ENCODE measurements at regions not wholly inside any gene's neighbourhood (a gene's known extent, or its start where the extent isn't known, plus 50 kb on each side); places are given as distances from the start of the nearest gene placed in this dataset.
"Not testable (repeated sequence)": the region's sequence is repeated elsewhere in the genome, so short reads cannot be mapped to it uniquely, and the experiment has no call there.

DNA sequence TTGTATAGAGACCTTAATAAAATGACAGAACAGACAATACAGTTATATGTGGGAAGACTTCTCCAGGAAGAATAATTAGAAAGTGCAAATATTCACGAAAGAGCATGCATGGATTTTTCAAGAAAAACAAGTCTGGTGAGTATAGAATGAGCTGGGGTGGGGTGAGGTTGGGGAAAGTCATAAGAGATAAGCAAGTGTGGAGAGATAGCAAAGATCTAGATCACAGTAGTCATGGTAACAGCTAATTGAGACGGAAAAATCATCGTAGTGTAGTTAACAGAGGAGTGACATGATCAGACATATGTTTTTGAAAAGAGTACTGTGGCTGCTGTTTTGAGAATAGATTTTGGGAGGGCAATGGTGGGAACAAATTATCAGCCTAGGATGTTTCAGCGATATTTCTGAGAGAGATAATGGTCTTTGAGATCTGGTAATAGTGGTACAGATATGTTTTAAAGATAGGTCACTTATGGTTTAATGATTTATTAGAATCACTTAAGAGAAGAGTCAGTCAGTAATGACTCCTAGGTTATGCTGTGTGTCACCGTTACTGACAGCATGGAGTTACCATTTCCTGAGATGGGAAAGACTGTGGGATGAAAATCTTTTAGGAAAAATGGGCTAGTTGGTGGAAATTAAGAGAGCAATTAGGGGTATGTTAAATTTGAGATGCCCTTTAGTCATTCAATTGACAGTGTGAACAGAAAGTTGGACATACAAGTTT lies 248.5 kb upstream of the SLC8A1 start:
- Mint-ChIP-seq H3K9me3 (ENCODE audit: unreplicated experiment) (no peaks in the 10 kb centered on the region), H3K4me1 (ENCODE audit: low read depth, unreplicated experiment) (no peaks in the 10 kb centered on the region), H3K4me3 (ENCODE audit: unreplicated experiment) (no peak overlapping the region), H3K27me3 (ENCODE audit: low read depth, unreplicated experiment) (no peaks in the 10 kb centered on the region), H3K27ac (ENCODE audit: unreplicated experiment) (no peak overlapping the region), H3K36me3 (ENCODE audit: low read depth, unreplicated experiment) (no peaks in the 10 kb centered on the region)
- Histone ChIP-seq H3K27me3 (ENCODE audit: insufficient read depth, low read length) (no peaks in the 10 kb centered on the region), H4K20me1 (ENCODE audit: insufficient read depth, low read length) (no peaks in the 10 kb centered on the region), H3K4me3 (ENCODE audit: insufficient read depth, low read depth, low read length) (no peak overlapping the region), H3K9me3 (ENCODE audit: insufficient read depth, low read depth, low read length) (no peaks in the 10 kb centered on the region), H3K79me2 (ENCODE audit: insufficient read depth, low read length) (no peaks in the 10 kb centered on the region), H3K4me1 (ENCODE audit: insufficient read depth, low read length) (no peaks in the 10 kb centered on the region), H3K9ac (ENCODE audit: low read length) (no peak overlapping the region), H3K4me2 (ENCODE audit: low read length) (no peak overlapping the region), H3K27ac (ENCODE audit: low read depth, low read length) (no peak overlapping the region), H3K36me3 (ENCODE audit: insufficient read depth, low read length) (no peaks in the 10 kb centered on the region), H2AFZ (ENCODE audit: low read depth, low read length) (no peak overlapping the region)
- FAIRE-seq (no peak), DNase-seq (ENCODE audit: low read depth) (no peak)
- no peak for TF ChIP-seq EZH2 (IDR thresholded peaks at IDR 0.05; ENCODE audit: insufficient read depth, low read length)
- TF ChIP-seq, protein P1, sequence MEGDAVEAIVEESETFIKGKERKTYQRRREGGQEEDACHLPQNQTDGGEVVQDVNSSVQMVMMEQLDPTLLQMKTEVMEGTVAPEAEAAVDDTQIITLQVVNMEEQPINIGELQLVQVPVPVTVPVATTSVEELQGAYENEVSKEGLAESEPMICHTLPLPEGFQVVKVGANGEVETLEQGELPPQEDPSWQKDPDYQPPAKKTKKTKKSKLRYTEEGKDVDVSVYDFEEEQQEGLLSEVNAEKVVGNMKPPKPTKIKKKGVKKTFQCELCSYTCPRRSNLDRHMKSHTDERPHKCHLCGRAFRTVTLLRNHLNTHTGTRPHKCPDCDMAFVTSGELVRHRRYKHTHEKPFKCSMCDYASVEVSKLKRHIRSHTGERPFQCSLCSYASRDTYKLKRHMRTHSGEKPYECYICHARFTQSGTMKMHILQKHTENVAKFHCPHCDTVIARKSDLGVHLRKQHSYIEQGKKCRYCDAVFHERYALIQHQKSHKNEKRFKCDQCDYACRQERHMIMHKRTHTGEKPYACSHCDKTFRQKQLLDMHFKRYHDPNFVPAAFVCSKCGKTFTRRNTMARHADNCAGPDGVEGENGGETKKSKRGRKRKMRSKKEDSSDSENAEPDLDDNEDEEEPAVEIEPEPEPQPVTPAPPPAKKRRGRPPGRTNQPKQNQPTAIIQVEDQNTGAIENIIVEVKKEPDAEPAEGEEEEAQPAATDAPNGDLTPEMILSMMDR (IDR thresholded peaks at IDR 0.05; ENCODE audit: insufficient read depth, low read depth, low read length), result no peak

DNA sequence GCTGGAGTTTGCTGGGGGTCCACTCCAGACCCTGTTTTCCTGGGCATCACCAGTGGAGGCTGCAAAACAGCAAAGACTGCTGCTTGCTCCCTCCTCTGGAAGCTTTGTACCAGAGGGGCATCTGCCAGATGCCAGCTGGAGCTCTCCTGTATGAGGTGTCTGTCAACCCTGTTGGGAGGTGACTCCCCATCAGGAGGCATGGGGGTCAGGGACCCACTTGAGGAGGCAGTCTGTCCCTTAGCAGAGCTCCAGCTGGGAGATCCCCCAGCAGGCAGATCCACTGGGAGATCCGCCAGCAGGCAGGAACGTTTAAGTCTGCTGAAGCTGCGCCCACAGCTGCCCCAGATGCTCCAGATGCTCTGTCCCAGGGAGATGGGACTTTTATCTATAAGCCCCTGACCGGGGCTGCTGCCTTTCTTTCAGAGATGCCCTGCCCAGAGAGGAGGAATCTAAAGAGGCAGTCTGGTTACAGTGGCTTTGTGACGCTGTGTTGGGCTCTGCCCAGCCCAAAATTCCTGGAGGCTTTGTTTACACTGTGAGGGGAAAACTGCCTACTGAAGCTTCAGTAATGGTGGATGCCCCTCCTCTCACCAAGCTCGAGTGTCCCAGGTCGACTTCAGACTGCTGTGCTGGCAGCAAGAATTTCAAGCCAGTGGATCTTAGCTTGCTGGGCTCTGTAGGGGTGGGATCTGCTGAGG lies 260.5 kb upstream of the SLC8A1 start:
- not testable (repeated sequence) for H3K36me3 ChIP-seq (ENCODE audit: insufficient read depth, low read length); H3K4me1 ChIP-seq (ENCODE audit: insufficient read depth, low read length); H3K9ac ChIP-seq (ENCODE audit: low read length); H3K4me3 ChIP-seq (ENCODE audit: insufficient read depth, low read depth, low read length); H3K79me2 ChIP-seq (ENCODE audit: insufficient read depth, low read length); H3K27me3 Mint-ChIP-seq (ENCODE audit: low read depth, unreplicated experiment); H3K4me2 ChIP-seq (ENCODE audit: low read length); FAIRE-seq; H3K4me3 Mint-ChIP-seq (ENCODE audit: unreplicated experiment); H3K9me3 ChIP-seq (ENCODE audit: insufficient read depth, low read depth, low read length); H3K27ac Mint-ChIP-seq (ENCODE audit: unreplicated experiment); H3K27me3 ChIP-seq (ENCODE audit: insufficient read depth, low read length); H3K9me3 Mint-ChIP-seq (ENCODE audit: unreplicated experiment); H4K20me1 ChIP-seq (ENCODE audit: insufficient read depth, low read length); H3K36me3 Mint-ChIP-seq (ENCODE audit: low read depth, unreplicated experiment); H3K4me1 Mint-ChIP-seq (ENCODE audit: low read depth, unreplicated experiment); H3K27ac ChIP-seq (ENCODE audit: low read depth, low read length); H2AFZ ChIP-seq (ENCODE audit: low read depth, low read length); DNase-seq (ENCODE audit: low read depth)

DNA sequence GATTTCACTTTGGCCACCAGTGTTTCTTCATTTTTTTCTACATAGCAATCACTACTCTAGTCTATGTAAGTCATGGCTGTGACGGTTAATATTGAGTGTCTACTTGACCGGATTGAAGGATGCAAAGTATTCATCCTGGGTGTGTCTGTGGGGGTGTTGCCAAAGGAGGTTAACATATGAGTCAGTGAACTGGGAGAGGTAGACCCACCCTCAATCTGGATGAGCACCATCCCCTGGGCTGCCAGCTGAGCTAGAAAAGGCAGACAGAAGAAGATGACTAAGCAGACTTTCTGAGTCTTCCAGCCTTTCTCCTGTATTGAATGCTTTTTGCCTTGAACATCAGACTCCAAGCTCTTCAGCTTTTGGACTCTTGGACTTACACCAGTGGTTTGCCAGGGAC lies 265.0 kb upstream of the SLC8A1 start:
- TF ChIP-seq, protein P1 (IDR thresholded peaks at IDR 0.05; ENCODE audit: insufficient read depth, low read depth, low read length), result no peak
- no peak for TF ChIP-seq EZH2 (IDR thresholded peaks at IDR 0.05; ENCODE audit: insufficient read depth, low read length)
- Histone ChIP-seq H3K4me1 (ENCODE audit: insufficient read depth, low read length) (no peaks in the 10 kb centered on the region), H3K36me3 (ENCODE audit: insufficient read depth, low read length) (no peaks in the 10 kb centered on the region), H3K27me3 (ENCODE audit: insufficient read depth, low read length) (no peaks in the 10 kb centered on the region), H4K20me1 (ENCODE audit: insufficient read depth, low read length) (no peaks in the 10 kb centered on the region), H3K4me3 (ENCODE audit: insufficient read depth, low read depth, low read length) (no peak overlapping the region), H2AFZ (ENCODE audit: low read depth, low read length) (no peak overlapping the region), H3K79me2 (ENCODE audit: insufficient read depth, low read length) (no peaks in the 10 kb centered on the region), H3K9me3 (ENCODE audit: insufficient read depth, low read depth, low read length) (no peaks in the 10 kb centered on the region), H3K9ac (ENCODE audit: low read length) (no peak overlapping the region), H3K27ac (ENCODE audit: low read depth, low read length) (peak overlapping the region; percentile 27), H3K4me2 (ENCODE audit: low read length) (no peak overlapping the region)
- Mint-ChIP-seq H3K27me3 (ENCODE audit: low read depth, unreplicated experiment) (no peaks in the 10 kb centered on the region), H3K4me1 (ENCODE audit: low read depth, unreplicated experiment) (peaks cover 8% of the 10 kb centered on the region), H3K27ac (ENCODE audit: unreplicated experiment) (peak overlapping the region; percentile 68), H3K4me3 (ENCODE audit: unreplicated experiment) (no peak overlapping the region), H3K36me3 (ENCODE audit: low read depth, unreplicated experiment) (no peaks in the 10 kb centered on the region), H3K9me3 (ENCODE audit: unreplicated experiment) (no peaks in the 10 kb centered on the region)
- DNase-seq (ENCODE audit: low read depth) (peak; percentile 87), FAIRE-seq (peak; percentile 90)

All from astrocyte (in vitro differentiated cells and primary cell).